Adrenal gland (tissue), 5 donors: ENCODE measurements at regions not wholly inside any gene's neighbourhood (a gene's known extent, or its start where the extent isn't known, plus 50 kb on each side); places are given as distances from the start of the nearest gene placed in this dataset.

Experiments
- POLR2A ChIP-seq, 2 donors: fragments of 450-650 bp; IDR thresholded peaks; one replicate each; pipeline ENCODE4 v1.6.1; 2017; ENCODE audit warnings: antibody characterized with exemption in 2 of 2, mild to moderate bottlenecking in 2 of 2, moderate library complexity in 1 of 2
- TF ChIP-seq, protein P1 (sequence below), 6 experiments: fragments of 450-650 bp in 4 of 6; fragments of 200-600 bp in 2 of 6; sonication (generic) in 1 of 6; IDR thresholded peaks; 1 replicate in 5 of 6; 2 replicates in 1 of 6; pipeline versions ENCODE4 v1.5.1 to v1.8.0; 2016 to 2021; ENCODE audit warnings: antibody characterized with exemption in 6 of 6, mild to moderate bottlenecking in 2 of 6, moderate library complexity in 1 of 6
- donor health status: DM: no; HTN: no; CAD: no.

GRCh38 chr10:84683550-84683949 lies 355.2 kb downstream of the CCSER2 start:
- TF ChIP-seq, protein P1, sequence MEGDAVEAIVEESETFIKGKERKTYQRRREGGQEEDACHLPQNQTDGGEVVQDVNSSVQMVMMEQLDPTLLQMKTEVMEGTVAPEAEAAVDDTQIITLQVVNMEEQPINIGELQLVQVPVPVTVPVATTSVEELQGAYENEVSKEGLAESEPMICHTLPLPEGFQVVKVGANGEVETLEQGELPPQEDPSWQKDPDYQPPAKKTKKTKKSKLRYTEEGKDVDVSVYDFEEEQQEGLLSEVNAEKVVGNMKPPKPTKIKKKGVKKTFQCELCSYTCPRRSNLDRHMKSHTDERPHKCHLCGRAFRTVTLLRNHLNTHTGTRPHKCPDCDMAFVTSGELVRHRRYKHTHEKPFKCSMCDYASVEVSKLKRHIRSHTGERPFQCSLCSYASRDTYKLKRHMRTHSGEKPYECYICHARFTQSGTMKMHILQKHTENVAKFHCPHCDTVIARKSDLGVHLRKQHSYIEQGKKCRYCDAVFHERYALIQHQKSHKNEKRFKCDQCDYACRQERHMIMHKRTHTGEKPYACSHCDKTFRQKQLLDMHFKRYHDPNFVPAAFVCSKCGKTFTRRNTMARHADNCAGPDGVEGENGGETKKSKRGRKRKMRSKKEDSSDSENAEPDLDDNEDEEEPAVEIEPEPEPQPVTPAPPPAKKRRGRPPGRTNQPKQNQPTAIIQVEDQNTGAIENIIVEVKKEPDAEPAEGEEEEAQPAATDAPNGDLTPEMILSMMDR (IDR thresholded peaks at IDR 0.05), result no peak
- TF ChIP-seq POLR2A (IDR thresholded peaks at IDR 0.05), result no peak
